A673 (cell line): ENCODE measurements at regions not wholly inside any gene's neighbourhood (a gene's known extent, or its start where the extent isn't known, plus 50 kb on each side); places are given as distances from the start of the nearest gene placed in this dataset.
"Not testable (repeated sequence)": the region's sequence is repeated elsewhere in the genome, so short reads cannot be mapped to it uniquely, and the experiment has no call there.

ENCODE experiments used
- BruUV-seq: library from RNA; stranded (reverse); fragments of 400-500 nt; replicated peaks from 2 replicates; lab custom pipeline; 2021; lab: Mats Ljungman, UMichigan
- CTCF ChIA-PET: fragments of 300-600 bp; sonication (Branson Sonifier 250); formaldehyde crosslinking; loops from one replicate; lab custom pipeline; 2022; ENCODE audit warnings: antibody characterized with exemption; lab: Charles Lee
- POLR2A ChIA-PET: fragments of 300-600 bp; sonication (Branson Sonifier 250); formaldehyde crosslinking; loops from one replicate; lab custom pipeline; 2022; ENCODE audit warnings: antibody characterized with exemption; ENCODE audit not compliant: low non-redundant PET; lab: Charles Lee
- DNase-seq: peaks from one replicate; pipeline ENCODE4 v3.0.0-alpha.2; 2015; ENCODE audit warnings: low spot score
- H3K27ac ChIP-seq: fragments of 200-600 bp; sonication (generic); 2 replicates; pipeline ENCODE4 v1.5.1; 2016; ENCODE audit warnings: mixed run types, low read depth, mild to moderate bottlenecking, mixed read lengths, antibody characterized with exemption, low read length; ENCODE audit not compliant: poor library complexity, severe bottlenecking
- H3K27me3 ChIP-seq: fragments of 200-600 bp; sonication (generic); replicated peaks from 2 replicates; pipeline ENCODE4 v1.6.1; 2017; ENCODE audit warnings: mixed run types, low read depth, mild to moderate bottlenecking, mixed read lengths, antibody characterized with exemption, low read length; ENCODE audit not compliant: insufficient read depth, poor library complexity
- H3K36me3 ChIP-seq: fragments of 200-600 bp; sonication (generic); 2 replicates; pipeline ENCODE4 v1.6.1; 2016; ENCODE audit warnings: mixed run types, mild to moderate bottlenecking, mixed read lengths, antibody characterized with exemption, low read length; ENCODE audit not compliant: insufficient read depth, poor library complexity, severe bottlenecking
- H3K4me1 ChIP-seq: fragments of 200-600 bp; sonication (generic); 2 replicates; pipeline ENCODE4 v1.6.1; 2017; ENCODE audit warnings: mixed run types, mild to moderate bottlenecking, mixed read lengths, antibody characterized with exemption, low read length; ENCODE audit not compliant: insufficient read depth, poor library complexity, severe bottlenecking
- H3K4me3 ChIP-seq: fragments of 200-600 bp; sonication (generic); 2 replicates; pipeline ENCODE4 v1.5.1; 2016; ENCODE audit warnings: low read depth, mixed run types, mild to moderate bottlenecking, mixed read lengths, low read length; ENCODE audit not compliant: poor library complexity, severe bottlenecking
- H3K9me3 ChIP-seq: fragments of 200-600 bp; sonication (generic); 2 replicates; pipeline ENCODE4 v1.6.1; 2016; ENCODE audit warnings: mixed run types, low read depth, mild to moderate bottlenecking, mixed read lengths, antibody characterized with exemption, low read length; ENCODE audit not compliant: poor library complexity, severe bottlenecking
- CTCF ChIP-seq: fragments of 300-800, 200-600 bp; sonication (generic); conservative IDR thresholded peaks from 2 replicates; pipeline ENCODE4 v1.5.1; 2017; ENCODE audit warnings: low read depth, mild to moderate bottlenecking, antibody characterized with exemption, low read length, moderate library complexity, mixed read lengths
- EZH2 ChIP-seq: fragments of 200-600 bp; sonication (generic); IDR thresholded peaks from 2 replicates; pipeline ENCODE4 v1.6.1; 2017; ENCODE audit warnings: borderline replicate concordance, low read depth, mild to moderate bottlenecking, mixed read lengths, antibody characterized with exemption, low read length; ENCODE audit not compliant: poor library complexity, severe bottlenecking
- intact Hi-C: fragments of 100-400 bp; cut with micrococcal nuclease; formaldehyde crosslinking; loops from one replicate; pipeline ENCODE4 v1.10.0; 2022; ENCODE audit not compliant: unreplicated experiment

GRCh38 chr3:135419155-135419554 is 546.4 kb upstream of the PPP2R3A start:
- DNase-seq, result no peak
- POLR2A ChIA-PET, result no interaction called here
- H3K27ac ChIP-seq, result no peak overlapping the region
- intact Hi-C loops, result no loop called here
- H3K9me3 ChIP-seq, result no peaks in the 10 kb centered on the region
- no peaks in the 10 kb centered on the region for H3K27me3 ChIP-seq
- TF ChIP-seq EZH2, result no peak
- TF ChIP-seq CTCF, result no peak
- H3K36me3 ChIP-seq, result no peaks in the 10 kb centered on the region
- BruUV-seq, result no TSS peak
- no peaks in the 10 kb centered on the region for H3K4me1 ChIP-seq
- no peak overlapping the region for H3K4me3 ChIP-seq
- CTCF ChIA-PET, result no interaction called here

GRCh38 chr3:135426508-135426907 is 539.0 kb upstream of the PPP2R3A start:
- no peaks in the 10 kb centered on the region for H3K4me1 ChIP-seq
- DNase-seq, result no peak
- no TSS peak for BruUV-seq
- H3K4me3 ChIP-seq, result no peak overlapping the region
- no peaks in the 10 kb centered on the region for H3K36me3 ChIP-seq
- no peak for TF ChIP-seq CTCF
- TF ChIP-seq EZH2, result no peak
- POLR2A ChIA-PET, result no interaction called here
- no peak overlapping the region for H3K27ac ChIP-seq
- intact Hi-C loops, result no loop called here
- no peaks in the 10 kb centered on the region for H3K9me3 ChIP-seq
- CTCF ChIA-PET, result no interaction called here
- H3K27me3 ChIP-seq, result no peaks in the 10 kb centered on the region

- POLR2A ChIA-PET, result no interaction called here
- Histone ChIP-seq H3K9me3 (no peaks in the 10 kb centered on the region), H3K27me3 (no peaks in the 10 kb centered on the region), H3K4me3 (no peak overlapping the region), H3K36me3 (no peaks in the 10 kb centered on the region), H3K27ac (no peak overlapping the region), H3K4me1 (no peaks in the 10 kb centered on the region)
- intact Hi-C loops, result no loop called here
- no peak for TF ChIP-seq EZH2
- no peak for TF ChIP-seq CTCF
- DNase-seq, result no peak
- CTCF ChIA-PET, result no interaction called here
- BruUV-seq, result no TSS peak
These were observed 533.1 kb upstream of the PPP2R3A start for GRCh38 chr3:135432402-135432801.

GRCh38 chr3:135438889-135439597 is 526.5 kb upstream of the PPP2R3A start:
- POLR2A ChIA-PET, H3K27ac ChIP-seq, CTCF ChIA-PET, BruUV-seq, H3K27me3 ChIP-seq, intact Hi-C loops, H3K36me3 ChIP-seq, H3K4me3 ChIP-seq, H3K9me3 ChIP-seq, H3K4me1 ChIP-seq, DNase-seq: not testable (repeated sequence)

GRCh38 chr3:135439632-135440031 is 525.9 kb upstream of the PPP2R3A start:
- H3K4me3 ChIP-seq, POLR2A ChIA-PET, H3K4me1 ChIP-seq, DNase-seq, H3K36me3 ChIP-seq, intact Hi-C loops, H3K9me3 ChIP-seq, BruUV-seq, CTCF ChIA-PET, H3K27ac ChIP-seq: not testable (repeated sequence)
- peaks cover 13% of the 10 kb centered on the region for H3K27me3 ChIP-seq
